Subcutaneous abdominal adipose tissue (tissue), 5 donors: ENCODE measurements at regions not wholly inside any gene's neighbourhood (a gene's known extent, or its start where the extent isn't known, plus 50 kb on each side); places are given as distances from the start of the nearest gene placed in this dataset.

Source experiments
- H3K27ac ChIP-seq: one replicate; pipeline ENCODE4 v1.7.0; 2013; ENCODE audit warnings: low read depth, mild to moderate bottlenecking, inconsistent platforms, low read length, moderate library complexity
- H3K27me3 ChIP-seq, 5 donors: one replicate each; pipeline ENCODE4 v1.7.0; 2013; ENCODE audit warnings: low read length in 5 of 5, inconsistent platforms in 1 of 5; ENCODE audit not compliant: control insufficient read depth in 5 of 5, insufficient read depth in 4 of 5
- H3K36me3 ChIP-seq, 5 donors: one replicate each; pipeline ENCODE4 v1.7.0; 2013; ENCODE audit warnings: low read length in 5 of 5; ENCODE audit not compliant: control insufficient read depth in 5 of 5, insufficient read depth in 5 of 5
- H3K4me1 ChIP-seq, 5 donors: one replicate each; pipeline ENCODE4 v1.7.0; 2013; ENCODE audit warnings: low read length in 5 of 5, mild to moderate bottlenecking in 3 of 5, moderate library complexity in 1 of 5; ENCODE audit not compliant: control insufficient read depth in 5 of 5, insufficient read depth in 5 of 5
- H3K4me3 ChIP-seq, 5 donors: one replicate each; pipeline ENCODE4 v1.7.0; 2013; ENCODE audit warnings: low read length in 5 of 5, low read depth in 1 of 5
- H3K9ac ChIP-seq, 5 donors: one replicate each; pipeline ENCODE4 v1.7.0; 2013; ENCODE audit warnings: low read length in 5 of 5, mild to moderate bottlenecking in 4 of 5, moderate library complexity in 3 of 5
- H3K9me3 ChIP-seq, 5 donors: one replicate each; pipeline ENCODE4 v1.7.0; 2013; ENCODE audit warnings: low read length in 5 of 5; ENCODE audit not compliant: control insufficient read depth in 5 of 5
- donor health status: healthy.
- donor health status: healthy.
- donor health status: healthy.
- donor health status: healthy.
- donor health status: healthy.

- Histone ChIP-seq H3K4me3 (no peak overlapping the region), H3K9me3 (no peaks in the 10 kb centered on the region), H3K4me1 (no peaks in the 10 kb centered on the region), H3K27ac (no peak overlapping the region), H3K27me3 (peaks cover 0 to 11% (median 5%) of the 10 kb centered on the region in 5 donors), H3K9ac (no peak overlapping the region), H3K36me3 (no peaks in the 10 kb centered on the region)
These were observed 382.2 kb downstream of the FUT8 start for GRCh38 chr14:65794674-65795279.

- H3K27me3 ChIP-seq, result peaks cover 0 to 8% (median 0%) of the 10 kb centered on the region in 5 donors
- no peak overlapping the region for H3K27ac ChIP-seq
- no peaks in the 10 kb centered on the region for H3K9me3 ChIP-seq
- H3K36me3 ChIP-seq, result no peaks in the 10 kb centered on the region
- no peak overlapping the region for H3K9ac ChIP-seq
- no peak overlapping the region for H3K4me3 ChIP-seq
- H3K4me1 ChIP-seq, result no peaks in the 10 kb centered on the region
These were observed 385.7 kb downstream of the FUT8 start for GRCh38 chr14:65798216-65798615.

DNA sequence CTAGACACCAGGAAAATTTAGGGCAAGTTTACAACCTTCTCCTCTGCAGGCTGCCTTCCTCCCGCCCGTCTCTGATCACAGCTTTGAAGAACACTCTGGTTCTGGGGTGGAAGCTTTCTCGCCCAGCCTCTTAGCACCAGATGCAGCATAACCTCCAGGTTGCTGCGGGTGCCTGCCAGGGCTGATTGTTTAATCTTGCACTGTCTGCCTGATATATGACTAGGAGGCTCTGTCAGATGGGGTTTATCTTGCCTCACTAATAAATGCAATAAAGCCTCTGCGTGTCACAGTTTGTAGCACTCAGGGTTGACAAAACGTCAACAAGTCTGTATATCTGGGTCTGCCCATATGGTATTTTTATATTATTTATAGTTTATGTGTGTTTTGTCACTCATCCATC, 388.2 kb downstream of the FUT8 start:
- no peak overlapping the region for H3K9ac ChIP-seq
- no peak overlapping the region for H3K27ac ChIP-seq
- no peak overlapping the region for H3K4me3 ChIP-seq
- H3K4me1 ChIP-seq, result no peaks in the 10 kb centered on the region
- no peaks in the 10 kb centered on the region for H3K9me3 ChIP-seq
- peaks cover 0 to 17% (median 5%) of the 10 kb centered on the region in 5 donors for H3K27me3 ChIP-seq
- H3K36me3 ChIP-seq, result no peaks in the 10 kb centered on the region

DNA sequence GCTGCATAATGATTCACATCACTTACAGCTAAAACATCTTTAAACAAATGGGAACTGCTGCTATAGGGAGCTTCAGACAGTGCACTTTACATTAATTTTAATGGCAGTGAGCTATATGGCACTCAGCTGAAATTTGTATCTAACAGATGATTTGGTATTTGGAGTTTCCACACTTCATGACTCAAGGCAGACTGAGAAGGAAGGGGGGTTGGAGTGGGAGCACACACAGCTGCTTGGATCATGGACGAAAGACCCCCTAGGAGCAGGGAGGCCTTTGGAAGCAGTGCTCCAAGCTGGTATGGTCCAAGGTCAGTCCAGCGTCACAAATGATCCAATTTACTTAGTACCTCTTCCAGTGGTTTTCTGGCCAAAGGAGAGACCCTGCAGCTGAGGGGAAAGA, 389.7 kb downstream of the FUT8 start:
- peaks cover 0 to 3% (median 0%) of the 10 kb centered on the region in 5 donors for H3K4me1 ChIP-seq
- H3K9me3 ChIP-seq, result peaks cover 0 to 3% (median under 1%) of the 10 kb centered on the region in 5 donors
- H3K4me3 ChIP-seq, result no peak overlapping the region
- no peak overlapping the region for H3K27ac ChIP-seq
- H3K36me3 ChIP-seq, result no peaks in the 10 kb centered on the region
- H3K9ac ChIP-seq, result no peak overlapping the region
- peaks cover 0 to 17% (median 5%) of the 10 kb centered on the region in 5 donors for H3K27me3 ChIP-seq

GRCh38 chr14:65803885-65804284, 391.4 kb downstream of the FUT8 start:
- H3K27me3 ChIP-seq, result peaks cover 0 to 17% (median 5%) of the 10 kb centered on the region in 5 donors
- H3K9ac ChIP-seq, result no peak overlapping the region
- no peaks in the 10 kb centered on the region for H3K36me3 ChIP-seq
- H3K27ac ChIP-seq, result no peak overlapping the region
- peaks cover 0 to 3% (median 0%) of the 10 kb centered on the region in 5 donors for H3K4me1 ChIP-seq
- H3K4me3 ChIP-seq, result no peak overlapping the region
- H3K9me3 ChIP-seq, result peaks cover 0 to 15% (median 9%) of the 10 kb centered on the region in 5 donors

- Histone ChIP-seq H3K9me3 (peaks cover 0 to 20% (median 12%) of the 10 kb centered on the region in 5 donors), H3K27ac (no peak overlapping the region), H3K36me3 (no peaks in the 10 kb centered on the region), H3K4me1 (peaks cover 0 to 3% (median 0%) of the 10 kb centered on the region in 5 donors), H3K27me3 (peaks cover 0 to 16% (median 7%) of the 10 kb centered on the region in 5 donors), H3K4me3 (no peak overlapping the region), H3K9ac (no peak overlapping the region)
These were observed 392.0 kb downstream of the FUT8 start for GRCh38 chr14:65804439-65805112.

GRCh38 chr14:65805113-65805473, 392.6 kb downstream of the FUT8 start:
- Histone ChIP-seq H3K4me3 (no peak overlapping the region), H3K9ac (no peak overlapping the region), H3K4me1 (peaks cover 0 to 3% (median 0%) of the 10 kb centered on the region in 5 donors), H3K9me3 (peaks cover 0 to 20% (median 12%) of the 10 kb centered on the region in 5 donors), H3K27me3 (peaks cover 0 to 13% (median 7%) of the 10 kb centered on the region in 5 donors), H3K27ac (no peak overlapping the region), H3K36me3 (no peaks in the 10 kb centered on the region)

DNA sequence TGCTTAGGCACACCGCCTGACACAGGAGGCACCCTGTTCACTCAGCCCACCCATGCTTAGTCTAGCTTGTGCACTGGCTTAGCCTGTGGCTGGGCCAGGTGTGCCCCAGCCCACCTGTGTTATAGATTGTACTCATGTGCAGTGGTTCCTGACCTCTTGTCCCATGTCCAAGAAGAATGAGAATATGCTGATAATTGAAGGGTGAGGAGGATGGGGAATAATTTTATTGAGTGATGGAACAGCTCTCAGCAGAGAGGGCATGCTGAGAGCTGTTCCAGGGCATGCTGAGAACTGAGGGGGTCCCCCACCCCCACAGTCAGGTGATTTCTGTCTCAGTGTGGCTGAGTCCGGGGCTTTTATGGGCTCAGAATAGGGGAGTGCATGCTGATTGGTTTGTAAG, 395.9 kb downstream of the FUT8 start:
- H3K27me3 ChIP-seq, result peaks cover 0 to 9% (median 7%) of the 10 kb centered on the region in 5 donors
- peaks cover 0 to 3% (median 0%) of the 10 kb centered on the region in 5 donors for H3K4me1 ChIP-seq
- H3K9me3 ChIP-seq, result peaks cover 0 to 20% (median 12%) of the 10 kb centered on the region in 5 donors
- no peak overlapping the region for H3K27ac ChIP-seq
- no peak overlapping the region for H3K4me3 ChIP-seq
- H3K36me3 ChIP-seq, result no peaks in the 10 kb centered on the region
- H3K9ac ChIP-seq, result no peak overlapping the region

GRCh38 chr14:65810322-65810721, 397.8 kb downstream of the FUT8 start:
- H3K27me3 ChIP-seq, result peaks cover 0 to 3% (median 0%) of the 10 kb centered on the region in 5 donors
- no peak overlapping the region for H3K9ac ChIP-seq
- H3K27ac ChIP-seq, result no peak overlapping the region
- no peak overlapping the region for H3K4me3 ChIP-seq
- no peaks in the 10 kb centered on the region for H3K36me3 ChIP-seq
- H3K9me3 ChIP-seq, result peaks cover 0 to 20% (median 12%) of the 10 kb centered on the region in 5 donors
- peaks cover 0 to 3% (median 0%) of the 10 kb centered on the region in 5 donors for H3K4me1 ChIP-seq

DNA sequence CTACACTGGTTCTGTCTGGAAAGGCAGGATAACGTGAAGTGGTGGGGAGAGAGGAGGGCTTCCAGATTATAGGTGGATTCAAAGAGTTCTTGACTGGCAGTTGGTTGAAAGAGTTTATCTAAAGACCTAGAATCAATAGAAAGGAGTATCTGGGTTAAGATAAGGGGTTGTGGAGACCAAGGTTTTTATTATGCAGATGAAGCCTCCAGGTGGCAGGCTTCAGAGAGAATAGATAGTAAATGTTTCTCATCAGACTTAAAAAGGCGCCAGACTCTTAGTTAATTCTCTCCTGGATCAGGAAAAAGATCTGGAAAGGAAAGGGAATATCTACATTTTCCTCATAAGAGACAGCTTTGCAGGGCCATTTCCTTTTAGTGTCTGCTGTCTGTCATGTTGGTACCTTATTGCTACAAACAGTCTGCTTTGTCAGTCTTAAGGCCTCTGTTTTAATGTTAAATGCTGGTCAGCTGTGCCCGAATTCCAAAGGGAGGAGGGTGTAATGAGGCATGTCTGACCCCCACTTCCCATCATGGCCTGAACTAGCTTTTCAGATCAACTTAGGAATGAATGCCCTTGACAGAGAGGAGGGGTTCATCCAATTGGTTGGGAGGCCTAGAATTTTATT, 401.3 kb downstream of the FUT8 start:
- Histone ChIP-seq H3K4me3 (no peak overlapping the region), H3K27ac (no peak overlapping the region), H3K27me3 (peaks cover 0 to 5% (median 2%) of the 10 kb centered on the region in 5 donors), H3K4me1 (no peaks in the 10 kb centered on the region), H3K36me3 (no peaks in the 10 kb centered on the region), H3K9me3 (peaks cover 0 to 5% (median 0%) of the 10 kb centered on the region in 5 donors), H3K9ac (no peak overlapping the region)
